ENCODE measurements at regions not wholly inside any gene's neighbourhood (a gene's known extent, or its start where the extent isn't known, plus 50 kb on each side); places are given as distances from the start of the nearest gene placed in this dataset.

DNA sequence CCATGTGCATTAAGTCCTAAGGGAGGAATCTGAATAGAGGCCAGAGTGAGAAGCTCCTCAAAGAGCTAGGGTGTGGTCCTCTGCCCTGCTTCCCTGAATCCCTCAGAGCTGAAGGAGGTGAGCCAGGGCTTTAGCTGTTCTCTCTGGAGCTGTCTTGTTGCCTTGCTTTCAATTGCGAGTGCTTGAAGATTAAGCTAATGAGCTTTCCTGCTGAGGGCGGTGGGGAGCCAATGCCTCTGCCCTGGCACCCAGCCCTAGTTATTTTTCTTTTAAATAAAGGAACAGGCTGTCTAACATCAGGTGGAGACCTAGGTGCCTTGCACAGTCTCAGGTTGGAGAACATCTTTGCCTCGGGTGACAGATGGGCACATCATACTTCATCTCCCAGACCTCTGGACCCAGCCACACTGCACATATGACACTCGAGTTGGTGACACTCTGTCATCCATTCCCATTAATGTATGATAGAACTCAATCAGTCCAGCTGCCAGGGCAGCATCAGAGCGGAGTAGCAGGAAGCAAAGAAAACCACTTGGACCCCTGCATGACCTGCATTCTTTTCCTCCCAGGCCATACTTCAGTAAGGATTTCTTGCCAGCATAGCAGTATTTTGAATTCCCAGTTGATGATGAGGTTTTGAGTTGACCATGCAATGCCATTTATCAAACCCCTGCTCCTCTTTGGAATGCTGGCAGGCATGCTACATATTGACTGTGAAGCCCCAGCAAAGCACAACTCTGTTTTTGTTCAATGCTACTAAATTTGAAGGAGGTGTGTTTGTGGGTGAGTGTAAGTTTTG lies 292.7 kb downstream of the RNF144A start:
- H3K9ac ChIP-seq (ENCODE audit: low read length in 2 of 2), result no peak overlapping the region
- no peak overlapping the region for H3K27ac ChIP-seq (ENCODE audit: low read length)
- no peaks in the 10 kb centered on the region for H3K27me3 ChIP-seq (ENCODE audit: control insufficient read depth in 1 of 2, insufficient read depth in 2 of 2, low read length in 2 of 2)
- no peaks in the 10 kb centered on the region for H3K4me1 ChIP-seq (ENCODE audit: control insufficient read depth, insufficient read depth, low read length)
- no peaks in the 10 kb centered on the region for H3K9me3 ChIP-seq (ENCODE audit: control insufficient read depth in 2 of 2, low read length in 2 of 2)
- H3K4me3 ChIP-seq (ENCODE audit: low read length in 2 of 2), result no peak overlapping the region
- no peaks in the 10 kb centered on the region for H3K36me3 ChIP-seq (ENCODE audit: control insufficient read depth in 2 of 2, insufficient read depth in 2 of 2, low read length in 2 of 2)

DNA sequence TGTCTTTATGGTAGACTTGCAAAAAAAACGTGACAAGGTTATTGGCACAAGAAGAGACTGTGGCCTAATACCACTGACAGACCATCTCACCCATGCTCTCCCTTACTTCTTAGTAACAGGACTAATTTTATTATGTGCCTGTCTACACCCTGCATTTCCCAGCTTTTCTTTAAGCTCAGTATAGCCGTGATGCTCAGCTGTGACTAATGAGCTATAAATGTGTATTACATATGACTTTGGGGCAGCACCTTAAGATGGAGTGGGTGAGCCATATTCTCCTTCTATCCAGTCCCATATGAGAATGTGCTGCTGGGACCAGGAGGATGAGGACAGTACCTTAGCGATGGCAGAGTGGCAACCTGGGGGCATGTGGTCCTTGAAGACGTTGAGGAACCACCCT lies 293.5 kb downstream of the RNF144A start:
- Histone ChIP-seq H3K4me1 (ENCODE audit: control insufficient read depth, insufficient read depth, low read length) (no peaks in the 10 kb centered on the region), H3K36me3 (ENCODE audit: control insufficient read depth in 2 of 2, insufficient read depth in 2 of 2, low read length in 2 of 2) (no peaks in the 10 kb centered on the region), H3K4me3 (ENCODE audit: low read length in 2 of 2) (no peak overlapping the region), H3K9me3 (ENCODE audit: control insufficient read depth in 2 of 2, low read length in 2 of 2) (no peaks in the 10 kb centered on the region), H3K9ac (ENCODE audit: low read length in 2 of 2) (no peak overlapping the region), H3K27ac (ENCODE audit: low read length) (no peak overlapping the region), H3K27me3 (ENCODE audit: control insufficient read depth in 1 of 2, insufficient read depth in 2 of 2, low read length in 2 of 2) (no peaks in the 10 kb centered on the region)

DNA sequence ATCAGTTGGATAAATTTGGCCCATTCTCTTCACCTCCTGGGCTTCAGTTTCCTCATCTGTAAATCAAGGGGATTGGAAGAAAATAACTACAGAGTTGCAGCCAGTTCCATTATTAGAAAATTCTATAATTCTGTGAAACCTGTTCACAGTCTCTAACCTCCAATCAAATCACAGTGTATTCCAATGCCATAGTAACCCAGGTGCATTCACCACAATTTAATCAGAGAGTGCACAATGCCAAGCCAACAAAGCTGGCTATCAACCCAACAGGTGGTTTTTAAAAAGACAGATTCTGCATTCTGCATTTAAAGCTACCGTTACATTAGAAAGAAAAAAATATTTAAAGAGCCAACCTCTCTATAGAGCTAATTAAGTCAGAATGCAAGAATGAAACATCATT lies 308.6 kb downstream of the RNF144A start:
- Histone ChIP-seq H3K27me3 (ENCODE audit: control insufficient read depth in 1 of 2, insufficient read depth in 2 of 2, low read length in 2 of 2) (no peaks in the 10 kb centered on the region), H3K27ac (ENCODE audit: low read length) (no peak overlapping the region), H3K9ac (ENCODE audit: low read length in 2 of 2) (no peak overlapping the region), H3K36me3 (ENCODE audit: control insufficient read depth in 2 of 2, insufficient read depth in 2 of 2, low read length in 2 of 2) (no peaks in the 10 kb centered on the region), H3K9me3 (ENCODE audit: control insufficient read depth in 2 of 2, low read length in 2 of 2) (no peaks in the 10 kb centered on the region), H3K4me1 (ENCODE audit: control insufficient read depth, insufficient read depth, low read length) (no peaks in the 10 kb centered on the region), H3K4me3 (ENCODE audit: low read length in 2 of 2) (no peak overlapping the region)

DNA sequence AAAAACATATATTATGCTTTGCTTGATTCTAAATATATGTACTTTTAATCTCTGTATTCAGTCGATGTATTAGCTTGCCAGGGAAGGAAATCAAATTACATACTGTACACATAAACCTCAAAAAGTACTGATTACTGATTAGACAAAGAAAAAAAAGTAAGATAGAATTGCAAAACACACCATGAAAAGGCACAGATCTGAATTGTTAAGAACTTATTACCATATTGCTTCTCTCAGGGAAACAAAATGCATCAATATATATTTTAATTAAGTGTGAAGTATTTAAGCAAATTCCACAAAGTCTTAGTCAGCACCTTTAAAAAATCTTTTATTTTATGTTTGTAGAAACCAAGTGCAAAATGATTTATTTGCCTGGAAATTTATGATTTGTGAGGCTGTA lies 309.3 kb downstream of the RNF144A start:
- Histone ChIP-seq H3K36me3 (ENCODE audit: control insufficient read depth in 2 of 2, insufficient read depth in 2 of 2, low read length in 2 of 2) (no peaks in the 10 kb centered on the region), H3K27ac (ENCODE audit: low read length) (no peak overlapping the region), H3K9ac (ENCODE audit: low read length in 2 of 2) (no peak overlapping the region), H3K9me3 (ENCODE audit: control insufficient read depth in 2 of 2, low read length in 2 of 2) (no peaks in the 10 kb centered on the region), H3K4me1 (ENCODE audit: control insufficient read depth, insufficient read depth, low read length) (no peaks in the 10 kb centered on the region), H3K4me3 (ENCODE audit: low read length in 2 of 2) (no peak overlapping the region), H3K27me3 (ENCODE audit: control insufficient read depth in 1 of 2, insufficient read depth in 2 of 2, low read length in 2 of 2) (no peaks in the 10 kb centered on the region)

DNA sequence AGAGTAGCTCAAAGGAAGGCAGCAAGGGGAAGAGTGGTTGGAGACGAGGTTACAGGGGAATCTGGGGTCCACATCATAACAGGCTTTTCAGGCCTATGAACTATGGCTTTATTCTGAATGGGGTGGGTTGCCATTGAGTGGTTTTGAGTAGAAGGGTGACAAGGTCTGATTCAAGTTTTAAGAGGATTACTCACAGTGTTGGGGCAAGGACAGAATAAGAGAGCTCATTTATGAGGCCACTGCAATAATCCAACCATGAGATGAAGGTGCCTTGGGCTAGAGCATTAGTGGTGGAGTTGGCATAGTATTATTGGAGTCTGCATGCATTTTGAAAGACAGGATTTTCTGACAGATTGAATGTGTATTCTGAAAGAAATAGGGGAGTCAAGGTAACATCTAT lies 315.9 kb downstream of the RNF144A start:
- no peak overlapping the region for H3K9ac ChIP-seq (ENCODE audit: low read length in 2 of 2)
- no peaks in the 10 kb centered on the region for H3K36me3 ChIP-seq (ENCODE audit: control insufficient read depth in 2 of 2, insufficient read depth in 2 of 2, low read length in 2 of 2)
- H3K4me3 ChIP-seq (ENCODE audit: low read length in 2 of 2), result no peak overlapping the region
- no peaks in the 10 kb centered on the region for H3K27me3 ChIP-seq (ENCODE audit: control insufficient read depth in 1 of 2, insufficient read depth in 2 of 2, low read length in 2 of 2)
- H3K27ac ChIP-seq (ENCODE audit: low read length), result no peak overlapping the region
- H3K9me3 ChIP-seq (ENCODE audit: control insufficient read depth in 2 of 2, low read length in 2 of 2), result no peaks in the 10 kb centered on the region
- no peaks in the 10 kb centered on the region for H3K4me1 ChIP-seq (ENCODE audit: control insufficient read depth, insufficient read depth, low read length)

DNA sequence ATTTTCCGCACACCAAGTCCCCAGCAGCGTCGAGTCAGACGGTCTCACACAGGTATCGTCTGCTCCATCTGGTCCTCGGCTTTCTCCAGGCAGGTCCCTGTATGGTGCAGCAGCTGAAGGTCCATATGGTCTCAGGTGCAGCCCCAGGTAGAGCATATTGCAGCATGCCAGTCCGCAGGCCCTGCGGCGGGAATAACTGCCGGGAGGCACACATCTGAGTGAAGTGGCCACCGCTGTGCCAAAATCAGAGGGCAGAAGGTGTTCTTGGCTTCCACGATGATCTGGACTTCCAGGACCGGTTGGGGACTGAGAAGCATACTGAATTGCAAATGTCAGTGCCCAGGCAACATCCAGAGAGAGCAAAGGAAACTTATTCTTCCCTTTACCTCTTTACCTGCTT lies 320.3 kb downstream of the RNF144A start:
- H3K9me3 ChIP-seq (ENCODE audit: control insufficient read depth in 2 of 2, low read length in 2 of 2), result no peaks in the 10 kb centered on the region
- H3K4me1 ChIP-seq (ENCODE audit: control insufficient read depth, insufficient read depth, low read length), result no peaks in the 10 kb centered on the region
- no peak overlapping the region for H3K9ac ChIP-seq (ENCODE audit: low read length in 2 of 2)
- no peaks in the 10 kb centered on the region for H3K36me3 ChIP-seq (ENCODE audit: control insufficient read depth in 2 of 2, insufficient read depth in 2 of 2, low read length in 2 of 2)
- no peak overlapping the region for H3K4me3 ChIP-seq (ENCODE audit: low read length in 2 of 2)
- no peak overlapping the region for H3K27ac ChIP-seq (ENCODE audit: low read length)
- no peaks in the 10 kb centered on the region for H3K27me3 ChIP-seq (ENCODE audit: control insufficient read depth in 1 of 2, insufficient read depth in 2 of 2, low read length in 2 of 2)

DNA sequence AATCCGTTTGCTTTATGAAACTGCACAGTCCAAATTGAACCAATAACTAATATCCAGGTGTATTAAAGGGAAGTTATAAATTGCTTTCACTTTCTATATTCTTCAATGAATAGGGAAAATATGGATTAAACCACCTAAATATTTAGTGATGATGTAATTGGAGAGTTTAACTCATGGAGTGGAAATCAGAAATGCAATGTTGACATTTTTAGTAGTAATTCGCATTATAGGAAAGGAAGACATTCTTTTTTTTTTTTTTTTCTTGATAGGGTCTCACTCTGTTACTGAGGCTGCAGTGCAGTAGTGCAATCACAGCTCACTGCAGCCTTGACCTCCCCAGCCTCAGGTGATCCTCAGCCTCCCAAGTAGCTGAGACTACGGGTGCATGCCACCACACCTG lies 321.9 kb downstream of the RNF144A start:
- Histone ChIP-seq H3K36me3 (ENCODE audit: control insufficient read depth in 2 of 2, insufficient read depth in 2 of 2, low read length in 2 of 2) (no peaks in the 10 kb centered on the region), H3K9me3 (ENCODE audit: control insufficient read depth in 2 of 2, low read length in 2 of 2) (no peaks in the 10 kb centered on the region), H3K9ac (ENCODE audit: low read length in 2 of 2) (no peak overlapping the region), H3K4me1 (ENCODE audit: control insufficient read depth, insufficient read depth, low read length) (no peaks in the 10 kb centered on the region), H3K27ac (ENCODE audit: low read length) (no peak overlapping the region), H3K4me3 (ENCODE audit: low read length in 2 of 2) (no peak overlapping the region), H3K27me3 (ENCODE audit: control insufficient read depth in 1 of 2, insufficient read depth in 2 of 2, low read length in 2 of 2) (no peaks in the 10 kb centered on the region)

DNA sequence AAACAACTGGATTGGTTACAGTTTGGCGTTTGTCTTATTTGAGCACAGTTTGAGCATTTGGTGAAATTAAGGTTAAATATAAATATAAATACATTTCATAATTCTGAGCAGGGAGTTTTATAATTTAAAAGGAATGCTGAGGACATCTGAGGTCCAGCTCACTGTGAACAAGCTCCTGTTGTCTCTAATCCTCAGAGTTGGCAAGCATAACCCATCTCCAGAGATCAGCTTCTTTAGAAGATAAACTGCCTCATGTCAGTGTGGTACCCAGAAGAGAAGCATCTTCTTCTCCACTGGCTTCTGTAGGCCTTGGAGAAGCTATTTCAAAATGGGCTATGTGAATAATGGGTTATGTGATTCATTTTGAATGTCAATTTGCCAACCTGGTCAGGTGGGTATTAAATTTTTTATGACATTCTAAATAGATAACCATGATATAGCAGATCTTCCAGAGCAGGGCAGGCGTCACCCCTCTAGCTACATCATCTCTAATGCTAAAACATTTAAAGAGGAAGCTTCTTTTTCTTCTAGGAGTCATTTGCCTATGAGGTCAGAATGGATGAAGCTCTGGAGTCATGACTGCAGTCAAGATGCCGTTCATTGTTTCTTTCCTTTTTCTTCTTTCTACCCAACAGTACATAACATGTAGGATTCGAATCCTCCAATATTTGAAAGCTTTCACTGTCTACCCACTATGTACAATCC lies 324.0 kb downstream of the RNF144A start:
- H3K27ac ChIP-seq (ENCODE audit: low read length), result no peak overlapping the region
- no peak overlapping the region for H3K4me3 ChIP-seq (ENCODE audit: low read length in 2 of 2)
- no peaks in the 10 kb centered on the region for H3K9me3 ChIP-seq (ENCODE audit: control insufficient read depth in 2 of 2, low read length in 2 of 2)
- no peaks in the 10 kb centered on the region for H3K4me1 ChIP-seq (ENCODE audit: control insufficient read depth, insufficient read depth, low read length)
- H3K9ac ChIP-seq (ENCODE audit: low read length in 2 of 2), result no peak overlapping the region
- no peaks in the 10 kb centered on the region for H3K36me3 ChIP-seq (ENCODE audit: control insufficient read depth in 2 of 2, insufficient read depth in 2 of 2, low read length in 2 of 2)
- no peaks in the 10 kb centered on the region for H3K27me3 ChIP-seq (ENCODE audit: control insufficient read depth in 1 of 2, insufficient read depth in 2 of 2, low read length in 2 of 2)

DNA sequence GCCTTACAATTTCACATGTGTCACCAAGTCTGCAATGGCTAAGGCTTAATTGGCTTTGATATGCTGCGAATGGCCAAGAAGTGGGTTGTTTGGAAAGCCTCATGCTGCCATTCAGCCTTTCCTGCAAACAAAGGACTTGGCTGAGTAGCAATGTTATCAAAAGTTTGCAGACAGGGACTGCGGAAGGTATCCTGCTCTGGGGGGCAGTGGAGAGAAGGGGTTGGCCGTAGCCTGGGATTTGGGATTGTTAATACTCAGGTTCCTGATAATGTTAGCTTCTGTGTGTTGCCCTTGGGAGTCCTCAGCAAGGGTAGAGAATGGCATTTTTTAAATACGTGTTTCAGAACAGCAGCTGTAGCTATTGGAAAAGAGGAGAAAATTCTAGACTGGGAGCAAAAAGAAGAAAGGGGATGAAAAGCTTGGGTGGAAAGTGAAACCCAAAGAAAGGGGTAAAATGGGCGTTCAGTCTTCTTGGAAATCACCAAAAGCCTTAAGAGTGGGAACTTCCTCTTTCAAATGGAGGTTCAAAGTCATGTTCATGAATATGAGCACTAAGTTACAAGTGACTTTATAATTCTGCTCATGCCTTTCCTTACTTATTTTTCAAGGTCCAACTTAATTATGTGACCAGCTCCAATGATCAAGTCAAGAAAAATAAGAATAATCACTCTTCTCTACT lies 325.1 kb downstream of the RNF144A start:
- H3K36me3 ChIP-seq (ENCODE audit: control insufficient read depth in 2 of 2, insufficient read depth in 2 of 2, low read length in 2 of 2), result no peaks in the 10 kb centered on the region

DNA sequence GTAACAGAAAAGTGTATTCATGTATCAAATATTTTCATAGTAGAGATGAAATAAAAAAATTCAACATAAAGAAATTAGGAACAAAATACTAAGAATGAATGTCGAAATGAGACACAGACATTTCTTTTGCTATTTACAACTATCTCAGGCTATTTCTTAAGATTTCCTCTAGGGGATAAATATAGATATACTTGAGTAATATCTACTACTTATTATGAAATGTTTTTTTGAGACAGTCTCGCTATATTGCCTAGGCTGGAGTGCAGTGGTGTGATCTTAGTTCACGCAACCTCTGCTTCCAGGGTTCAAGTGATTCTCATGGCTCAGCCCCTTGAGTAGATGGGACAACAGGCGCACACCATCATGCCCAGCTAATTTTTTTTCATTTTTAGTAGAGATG lies 326.1 kb downstream of the RNF144A start:
- Histone ChIP-seq H3K36me3 (ENCODE audit: control insufficient read depth in 2 of 2, insufficient read depth in 2 of 2, low read length in 2 of 2) (no peaks in the 10 kb centered on the region), H3K4me3 (ENCODE audit: low read length in 2 of 2) (no peak overlapping the region), H3K4me1 (ENCODE audit: control insufficient read depth, insufficient read depth, low read length) (no peaks in the 10 kb centered on the region), H3K9ac (ENCODE audit: low read length in 2 of 2) (no peak overlapping the region), H3K27me3 (ENCODE audit: control insufficient read depth in 1 of 2, insufficient read depth in 2 of 2, low read length in 2 of 2) (no peaks in the 10 kb centered on the region), H3K27ac (ENCODE audit: low read length) (no peak overlapping the region), H3K9me3 (ENCODE audit: control insufficient read depth in 2 of 2, low read length in 2 of 2) (no peaks in the 10 kb centered on the region)

More for the DNA sequence above, 325.1 kb downstream of the RNF144A start:
- Histone ChIP-seq H3K27ac (ENCODE audit: low read length) (no peak overlapping the region), H3K9ac (ENCODE audit: low read length in 2 of 2) (no peak overlapping the region), H3K4me3 (ENCODE audit: low read length in 2 of 2) (no peak overlapping the region), H3K27me3 (ENCODE audit: control insufficient read depth in 1 of 2, insufficient read depth in 2 of 2, low read length in 2 of 2) (no peaks in the 10 kb centered on the region), H3K9me3 (ENCODE audit: control insufficient read depth in 2 of 2, low read length in 2 of 2) (no peaks in the 10 kb centered on the region), H3K4me1 (ENCODE audit: control insufficient read depth, insufficient read depth, low read length) (no peaks in the 10 kb centered on the region)

DNA sequence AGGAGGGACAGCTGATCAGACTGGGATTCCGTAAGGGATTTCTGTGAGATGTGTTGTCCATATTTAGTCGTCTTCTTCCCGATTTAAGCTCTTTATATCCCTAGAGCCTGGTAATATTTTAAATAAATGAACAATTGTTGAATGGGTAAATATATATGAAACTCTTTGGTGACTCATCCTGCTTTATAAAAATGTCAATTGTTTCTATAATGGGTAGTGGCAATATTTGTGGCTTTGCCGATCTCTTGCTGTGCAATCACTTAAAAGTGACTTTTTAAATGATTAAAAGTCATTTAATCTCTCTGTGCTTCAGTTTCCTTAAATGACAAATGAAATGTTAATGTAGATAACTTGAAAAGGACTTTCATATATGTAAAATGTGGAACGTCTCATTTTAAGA lies 339.2 kb downstream of the RNF144A start:
- no peaks in the 10 kb centered on the region for H3K27me3 ChIP-seq (ENCODE audit: control insufficient read depth in 1 of 2, insufficient read depth in 2 of 2, low read length in 2 of 2)

More for the DNA sequence above, 339.2 kb downstream of the RNF144A start:
- Histone ChIP-seq H3K4me3 (ENCODE audit: low read length in 2 of 2) (no peak overlapping the region), H3K9ac (ENCODE audit: low read length in 2 of 2) (no peak overlapping the region), H3K9me3 (ENCODE audit: control insufficient read depth in 2 of 2, low read length in 2 of 2) (no peaks in the 10 kb centered on the region), H3K27ac (ENCODE audit: low read length) (no peak overlapping the region), H3K36me3 (ENCODE audit: control insufficient read depth in 2 of 2, insufficient read depth in 2 of 2, low read length in 2 of 2) (no peaks in the 10 kb centered on the region), H3K4me1 (ENCODE audit: control insufficient read depth, insufficient read depth, low read length) (no peaks in the 10 kb centered on the region)

Measured in stomach smooth muscle (tissue), 2 donors.